H1 (cell line): ENCODE measurements at regions not wholly inside any gene's neighbourhood (a gene's known extent, or its start where the extent isn't known, plus 50 kb on each side); places are given as distances from the start of the nearest gene placed in this dataset.
"Not testable (repeated sequence)": the region's sequence is repeated elsewhere in the genome, so short reads cannot be mapped to it uniquely, and the experiment has no call there.

Experiments used
- CTCF ChIA-PET: fragments of 300-600 bp; sonication (Branson Sonifier 250); formaldehyde crosslinking; loops from one replicate; lab custom pipeline; 2021; ENCODE audit not compliant: partially characterized antibody; lab: Charles Lee
- POLR2A ChIA-PET: fragments of 300-600 bp; sonication (Branson Sonifier 250); formaldehyde crosslinking; loops from one replicate; lab custom pipeline; 2021; ENCODE audit warnings: inconsistent platforms; ENCODE audit not compliant: partially characterized antibody; lab: Charles Lee
- DNase-seq, 2 experiments: peaks; one replicate each; pipeline versions ENCODE4 v3.0.0 to v3.0.0-alpha.2; 2010 to 2022; ENCODE audit warnings: low spot score in 2 of 2, low read depth in 1 of 2, mixed read lengths in 1 of 2
- FAIRE-seq: peaks from 2 replicates; lab custom pipeline; 2011; peaks lifted over from hg19 to GRCh38; lab: Jason Lieb, UNC
- H2AFZ ChIP-seq: 2 replicates; pipeline ENCODE4 v1.8.1; 2012; ENCODE audit warnings: low read length, inconsistent platforms
- H2AK5ac ChIP-seq: 2 replicates; pipeline ENCODE4 v1.6.1; 2013; ENCODE audit warnings: low read depth, low read length
- H2BK120ac ChIP-seq: replicated peaks from 2 replicates; pipeline ENCODE3; 2013; ENCODE audit warnings: low read depth, low read length, inconsistent platforms
- H2BK12ac ChIP-seq: 2 replicates; pipeline ENCODE4 v1.6.1; 2013; ENCODE audit warnings: low read depth, low read length
- H2BK15ac ChIP-seq: 2 replicates; pipeline ENCODE4 v1.6.1; 2013; ENCODE audit warnings: low read length
- H2BK20ac ChIP-seq: 2 replicates; pipeline ENCODE4 v1.6.1; 2013; ENCODE audit warnings: low read length
- H2BK5ac ChIP-seq: 2 replicates; pipeline ENCODE4 v1.6.1; 2013; ENCODE audit warnings: low read depth, low read length
- H3K14ac ChIP-seq: 2 replicates; pipeline ENCODE4 v1.6.1; 2013; ENCODE audit warnings: inconsistent platforms; ENCODE audit not compliant: insufficient read length
- H3K18ac ChIP-seq: 2 replicates; pipeline ENCODE4 v1.6.1; 2013; ENCODE audit warnings: low read length; ENCODE audit errors: extremely low read depth
- H3K23ac ChIP-seq: 2 replicates; pipeline ENCODE4 v1.6.1; 2013; ENCODE audit warnings: inconsistent platforms; ENCODE audit not compliant: insufficient read length
- H3K23me2 ChIP-seq: 2 replicates; pipeline ENCODE4 v1.6.1; 2013; ENCODE audit warnings: low read depth, low read length
- H3K27ac ChIP-seq: 2 replicates; pipeline ENCODE4 v1.6.1; 2011; ENCODE audit warnings: low read depth, low read length, inconsistent platforms
- H3K27me3 ChIP-seq, 4 experiments: replicated peaks in 1 of 4; 1 replicate in 1 of 4; 2 replicates in 3 of 4; pipeline versions ENCODE4 v1.6.1 to v1.8.1; 2011 to 2013; ENCODE audit warnings: low read length in 3 of 4, mild to moderate bottlenecking in 3 of 4, inconsistent platforms in 2 of 4, mixed read lengths in 2 of 4, moderate library complexity in 1 of 4; ENCODE audit not compliant: control insufficient read depth in 3 of 4, insufficient read depth in 3 of 4; ENCODE audit errors: extremely low read depth in 1 of 4
- H3K36me3 ChIP-seq, 4 experiments: 2 replicates each; pipeline versions ENCODE4 v1.6.1 to v1.8.1; 2011 to 2013; ENCODE audit warnings: mild to moderate bottlenecking in 4 of 4, low read length in 3 of 4, moderate library complexity in 2 of 4, control low read depth in 1 of 4, inconsistent platforms in 1 of 4; ENCODE audit not compliant: insufficient read depth in 4 of 4, control insufficient read depth in 2 of 4
- H3K4ac ChIP-seq: replicated peaks from 2 replicates; pipeline ENCODE3; 2013; ENCODE audit warnings: low read length, low read depth, mixed read lengths, inconsistent platforms; ENCODE audit not compliant: insufficient read length
- H3K4me1 ChIP-seq, 4 experiments: replicated peaks in 1 of 4; 1 replicate in 1 of 4; 2 replicates in 3 of 4; pipeline versions ENCODE4 v1.6.1 to v1.8.1; 2011 to 2013; ENCODE audit warnings: low read length in 3 of 4, inconsistent platforms in 2 of 4, mixed read lengths in 1 of 4; ENCODE audit not compliant: insufficient read depth in 4 of 4, control insufficient read depth in 3 of 4
- H3K4me2 ChIP-seq, 2 experiments: 2 replicates each; pipeline versions ENCODE4 v1.6.1 to v1.8.1; 2011 to 2013; ENCODE audit warnings: low read depth in 2 of 2, low read length in 2 of 2, control low read depth in 1 of 2, inconsistent platforms in 1 of 2, mild to moderate bottlenecking in 1 of 2; ENCODE audit not compliant: insufficient read depth in 1 of 2
- H3K4me3 ChIP-seq, 4 experiments: fragments of 200-600, 300-600 bp in 1 of 4; sonication (generic), shearing (Covaris generic), sonication (Bioruptor Twin) in 1 of 4; 2 replicates each; pipeline versions ENCODE4 v1.5.1 to v1.8.1; 2011 to 2016; ENCODE audit warnings: low read length in 4 of 4, low read depth in 3 of 4, control low read depth in 2 of 4, inconsistent platforms in 2 of 4, mild to moderate bottlenecking in 2 of 4, mixed read lengths in 1 of 4, moderate library complexity in 1 of 4; ENCODE audit not compliant: insufficient read depth in 2 of 4; ENCODE audit errors: extremely low read depth in 1 of 4
- H3K56ac ChIP-seq: replicated peaks from 2 replicates; pipeline ENCODE3; 2013; ENCODE audit warnings: low read depth, mild to moderate bottlenecking, mixed read lengths, low read length, inconsistent platforms; ENCODE audit not compliant: insufficient read length
- H3K79me1 ChIP-seq: 2 replicates; pipeline ENCODE4 v1.6.1; 2013; ENCODE audit warnings: low read depth, low read length, control low read depth
- H3K79me2 ChIP-seq, 2 experiments: 2 replicates each; pipeline versions ENCODE4 v1.6.1 to v1.8.1; 2012 to 2013; ENCODE audit warnings: low read length in 2 of 2, mild to moderate bottlenecking in 2 of 2, inconsistent platforms in 1 of 2; ENCODE audit not compliant: insufficient read depth in 2 of 2, control insufficient read depth in 1 of 2
- H3K9ac ChIP-seq, 4 experiments: replicated peaks in 1 of 4; 1 replicate in 1 of 4; 2 replicates in 3 of 4; pipeline versions ENCODE4 v1.6.1 to v1.8.1; 2011 to 2013; ENCODE audit warnings: low read depth in 3 of 4, low read length in 3 of 4, control low read depth in 2 of 4, mild to moderate bottlenecking in 2 of 4, moderate library complexity in 2 of 4, inconsistent platforms in 1 of 4; ENCODE audit errors: extremely low read depth in 1 of 4
- H3K9me3 ChIP-seq, 2 experiments: 2 replicates each; pipeline versions ENCODE4 v1.6.1 to v1.8.1; 2012 to 2013; ENCODE audit warnings: mild to moderate bottlenecking in 2 of 2, moderate library complexity in 2 of 2, control low read depth in 1 of 2, inconsistent platforms in 1 of 2, low read depth in 1 of 2, low read length in 1 of 2, mixed read lengths in 1 of 2; ENCODE audit not compliant: insufficient read depth in 2 of 2
- H4K20me1 ChIP-seq, 2 experiments: replicated peaks in 1 of 2; 2 replicates each; pipeline versions ENCODE3 to v1.8.1; 2011 to 2013; ENCODE audit warnings: inconsistent platforms in 2 of 2, low read length in 2 of 2, mild to moderate bottlenecking in 1 of 2; ENCODE audit not compliant: insufficient read depth in 2 of 2, control insufficient read depth in 1 of 2
- H4K5ac ChIP-seq: 2 replicates; pipeline ENCODE4 v1.6.1; 2013; ENCODE audit warnings: low read length, low read depth, mixed read lengths, inconsistent platforms; ENCODE audit not compliant: insufficient read length
- H4K8ac ChIP-seq: 2 replicates; pipeline ENCODE4 v1.8.0; 2013; ENCODE audit warnings: mild to moderate bottlenecking, moderate library complexity, low read length, inconsistent platforms; ENCODE audit not compliant: insufficient read depth; ENCODE audit errors: extremely low read depth
- H4K91ac ChIP-seq: replicated peaks from 2 replicates; pipeline ENCODE3; 2013; ENCODE audit warnings: low read length, mixed read lengths, inconsistent platforms; ENCODE audit not compliant: insufficient read length
- CEBPB ChIP-seq: IDR thresholded peaks from 2 replicates; pipeline ENCODE4 v1.6.1; 2012; ENCODE audit warnings: low read depth, low read length
- WGBS, 2 experiments: shearing (Covaris generic) in 1 of 2; methylation state at CpG; one replicate each; pipeline versions ENCODE4 v1.1.6 to v1.1.7; 2013 to 2015; ENCODE audit warnings: low lambda C conversion rate in 2 of 2, mixed read lengths in 2 of 2, inconsistent platforms in 1 of 2, low coverage in 1 of 2, missing lambda C conversion rate in 1 of 2; ENCODE audit not compliant: insufficient replicate concordance in 2 of 2, insufficient coverage in 1 of 2, insufficient read length in 1 of 2; ENCODE audit errors: extremely low coverage in 1 of 2, missing lambda C conversion rate in 1 of 2; 5-methylcytosine and 5-hydroxymethylcytosine counted together

GRCh38 chr5:34296759-34297158, 253.7 kb upstream of the C1QTNF3 start:
- H3K4me2 ChIP-seq: not testable (repeated sequence)

GRCh38 chr5:34329201-34329600, 286.2 kb upstream of the C1QTNF3 start:
- H3K4me3 ChIP-seq, H4K91ac ChIP-seq, H3K4me2 ChIP-seq, H3K79me2 ChIP-seq, H2BK15ac ChIP-seq, H3K9me3 ChIP-seq, H3K36me3 ChIP-seq, H2BK120ac ChIP-seq, H4K8ac ChIP-seq, CTCF ChIA-PET, H3K27ac ChIP-seq, H2BK20ac ChIP-seq, DNase-seq, H3K18ac ChIP-seq, H3K79me1 ChIP-seq, H2BK5ac ChIP-seq, H4K20me1 ChIP-seq, H2AFZ ChIP-seq, H2AK5ac ChIP-seq, H3K9ac ChIP-seq, H3K23ac ChIP-seq, H4K5ac ChIP-seq, H2BK12ac ChIP-seq, H3K23me2 ChIP-seq, POLR2A ChIA-PET, H3K14ac ChIP-seq, H3K4ac ChIP-seq, H3K56ac ChIP-seq, H3K4me1 ChIP-seq, H3K27me3 ChIP-seq: not testable (repeated sequence)
- peak; percentile 36 for FAIRE-seq
- WGBS, 2 experiments: 84% methylated on average over 2 of the region's 2 CpGs; no CpG with 5 or more reads in 1 of the 2 experiments

More at GRCh38 chr5:34296759-34297158, 253.7 kb upstream of the C1QTNF3 start:
- H3K27ac ChIP-seq, H3K27me3 ChIP-seq, H3K23ac ChIP-seq, H2AK5ac ChIP-seq, H3K36me3 ChIP-seq, H4K5ac ChIP-seq, H2BK15ac ChIP-seq, H3K56ac ChIP-seq, H3K9ac ChIP-seq, H3K18ac ChIP-seq, H2BK5ac ChIP-seq, H3K14ac ChIP-seq, H4K91ac ChIP-seq, H3K23me2 ChIP-seq, H3K9me3 ChIP-seq, H3K4me3 ChIP-seq, H2BK120ac ChIP-seq, H2AFZ ChIP-seq, CTCF ChIA-PET, H2BK20ac ChIP-seq, H3K79me1 ChIP-seq, H4K8ac ChIP-seq, H3K79me2 ChIP-seq, H3K4me1 ChIP-seq, POLR2A ChIA-PET, H3K4ac ChIP-seq, H4K20me1 ChIP-seq: not testable (repeated sequence)
- DNase-seq (peak; percentile 38 to 50), FAIRE-seq (peak; percentile 72)
- TF ChIP-seq CEBPB: peak; percentile 55
- 20% methylated on average over 1 of the region's 1 CpG; no CpG with 5 or more reads in 1 of the 2 experiments for WGBS, 2 experiments
- H2BK12ac ChIP-seq: 0 out of 2 replicates have a peak overlapping the region, but pooled peaks have one; percentile 27
